Stimulated activated CD4-positive, alpha-beta T cell treated with anti-CD3 and anti-CD28 coated beads, Interleukin-4, amount 100 ng/mL, for 24 hours (primary cell): ENCODE measurements at regions not wholly inside any gene's neighbourhood (a gene's known extent, or its start where the extent isn't known, plus 50 kb on each side); places are given as distances from the start of the nearest gene placed in this dataset.
"Not testable (repeated sequence)": the region's sequence is repeated elsewhere in the genome, so short reads cannot be mapped to it uniquely, and the experiment has no call there.

ENCODE experiments used
- DNase-seq: peaks from one replicate; pipeline ENCODE4 v3.0.0-alpha.2; 2020

- no peak for DNase-seq
Measured at GRCh38 chr21:38614558-38614957, 116.3 kb upstream of the ERG start.

DNA sequence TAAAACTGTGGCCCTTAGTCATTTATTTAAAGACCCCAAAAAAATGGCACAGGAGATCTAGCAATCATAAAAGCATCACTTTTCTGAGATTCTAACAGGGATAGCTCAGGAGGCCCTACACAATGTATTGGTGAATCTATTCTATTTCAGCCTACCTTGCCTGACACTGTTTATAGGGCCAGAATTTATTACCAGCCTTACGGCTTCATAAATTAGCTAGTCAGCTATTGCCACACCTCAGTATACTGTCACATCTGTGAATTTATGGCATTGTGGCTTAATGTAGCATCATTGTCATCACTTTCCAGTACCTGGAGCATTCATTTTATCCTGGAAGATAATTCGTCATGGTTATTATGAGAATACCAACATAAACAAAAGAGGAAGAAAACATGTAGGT is 121.2 kb upstream of the ERG start:
- no peak for DNase-seq

DNA sequence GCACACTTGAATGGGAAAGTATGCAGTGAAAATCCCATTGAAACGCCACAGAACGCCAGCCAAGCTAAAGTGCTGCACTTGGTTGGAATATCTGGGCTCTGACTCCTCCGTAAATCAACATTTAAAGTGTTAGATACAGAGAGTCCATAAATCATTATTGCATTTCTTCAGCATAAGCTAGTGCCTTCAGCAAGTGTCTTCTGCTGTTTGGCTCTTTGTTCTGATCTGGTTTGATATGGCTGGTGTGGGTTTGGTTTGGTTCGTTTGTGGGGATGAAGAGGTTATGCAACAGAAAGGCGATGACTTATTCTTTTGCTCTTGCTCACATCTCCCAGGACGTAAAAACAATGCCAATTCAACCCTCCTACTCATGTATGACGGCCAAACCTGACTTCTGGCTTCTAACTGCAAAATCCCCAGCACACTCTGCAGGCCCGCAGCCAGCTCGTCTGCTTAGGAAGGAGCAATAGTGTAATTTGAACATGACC is 121.8 kb upstream of the ERG start:
- DNase-seq = no peak

- no peak for DNase-seq
Measured at GRCh38 chr21:38621132-38621531, 122.9 kb upstream of the ERG start.

GRCh38 chr21:38622081-38622826 is 124.0 kb upstream of the ERG start:
- no peak for DNase-seq

DNA sequence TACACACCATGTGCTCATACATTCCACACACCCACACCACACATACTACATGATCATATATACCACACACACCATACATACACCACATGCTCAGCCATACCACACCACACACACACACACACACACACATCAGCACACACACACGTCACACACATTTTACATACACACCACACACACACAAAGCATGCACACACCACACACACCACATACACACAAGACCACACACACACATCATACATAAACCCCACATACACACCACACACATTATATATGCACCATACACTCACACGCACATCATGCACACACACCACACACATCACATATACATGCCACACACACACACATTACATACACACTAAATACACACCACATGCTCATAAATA is 124.5 kb upstream of the ERG start:
- DNase-seq = no peak

GRCh38 chr21:38623552-38623951 is 125.3 kb upstream of the ERG start:
- DNase-seq = no peak

DNA sequence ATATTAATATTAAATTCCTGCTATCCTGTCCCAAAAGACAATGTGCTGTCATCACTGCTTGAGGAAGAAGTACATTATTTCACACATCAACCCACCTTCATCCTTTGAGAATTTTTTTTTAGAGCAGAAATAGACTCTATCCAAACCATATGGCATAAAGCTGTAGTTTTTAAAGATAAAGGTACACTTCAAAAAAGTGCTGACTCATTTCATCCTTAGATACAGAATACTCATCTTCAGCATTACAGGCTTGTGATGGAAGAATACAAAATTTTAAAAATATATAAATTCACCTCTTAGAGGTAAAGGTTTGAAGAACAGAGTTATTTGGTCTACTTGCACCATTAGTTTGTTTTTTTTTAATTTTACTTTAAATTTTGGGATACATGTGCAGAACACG is 126.7 kb upstream of the ERG start:
- DNase-seq = no peak

- DNase-seq = no peak
Measured at GRCh38 chr21:38626306-38626705, 128.0 kb upstream of the ERG start.

DNA sequence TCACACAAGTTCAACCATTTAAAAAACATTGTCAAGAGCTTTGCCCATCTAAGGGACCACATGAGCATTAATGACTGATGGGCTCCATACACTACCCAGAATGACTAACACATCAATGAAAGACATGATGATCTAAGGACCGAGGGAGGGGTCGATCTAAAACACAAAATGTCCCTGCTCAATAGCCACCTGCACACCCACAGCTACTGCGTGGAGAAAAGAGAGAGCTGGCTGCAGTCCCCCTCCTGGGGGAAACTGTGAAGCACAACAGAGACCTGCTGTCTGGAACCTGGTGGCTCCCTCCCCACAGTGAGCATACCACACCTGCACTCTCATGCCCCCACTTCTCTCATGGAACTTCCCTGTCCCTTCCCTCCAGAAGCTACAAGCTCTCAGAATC is 130.1 kb upstream of the ERG start:
- no peak for DNase-seq

GRCh38 chr21:38631206-38631605 is 132.9 kb upstream of the ERG start:
- no peak for DNase-seq

DNA sequence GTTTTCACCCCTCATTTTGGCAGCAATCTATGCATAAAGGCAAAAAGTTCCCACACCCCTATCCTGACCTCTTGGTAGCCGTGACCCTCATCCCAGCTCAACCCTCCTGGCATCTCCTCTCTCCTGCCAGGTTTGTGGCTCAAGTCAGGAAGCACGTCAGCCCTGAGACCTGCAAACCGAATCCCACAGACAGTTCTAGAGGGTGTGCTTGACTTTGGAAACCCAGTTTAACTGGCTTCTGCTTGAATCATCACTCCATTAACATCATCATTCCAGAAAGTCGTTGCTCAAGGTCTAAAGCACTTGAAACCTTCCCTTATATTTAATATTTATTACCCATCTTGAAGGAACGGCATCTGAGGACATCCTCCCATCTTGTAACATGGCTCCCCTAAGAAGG is 133.4 kb upstream of the ERG start:
- no peak for DNase-seq

DNA sequence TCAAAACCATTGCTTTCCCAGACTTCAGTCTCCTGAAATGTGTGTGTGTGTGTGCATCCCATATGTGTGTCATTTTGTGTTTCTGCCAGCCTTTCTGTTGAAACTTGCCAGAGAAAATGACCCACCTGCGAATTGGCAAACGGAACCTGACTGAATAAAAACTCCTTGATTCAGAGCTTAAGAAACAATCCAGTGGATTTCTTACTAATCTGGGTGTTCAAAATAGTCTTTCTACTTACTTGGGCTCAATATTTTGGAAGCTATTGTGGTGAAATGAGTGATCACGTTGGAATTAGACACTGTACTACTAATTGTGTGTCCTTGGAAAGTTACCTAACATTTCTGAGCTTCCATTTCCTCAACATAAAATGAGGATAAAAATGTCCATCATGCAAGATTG is 138.9 kb upstream of the ERG start:
- DNase-seq = no peak

DNA sequence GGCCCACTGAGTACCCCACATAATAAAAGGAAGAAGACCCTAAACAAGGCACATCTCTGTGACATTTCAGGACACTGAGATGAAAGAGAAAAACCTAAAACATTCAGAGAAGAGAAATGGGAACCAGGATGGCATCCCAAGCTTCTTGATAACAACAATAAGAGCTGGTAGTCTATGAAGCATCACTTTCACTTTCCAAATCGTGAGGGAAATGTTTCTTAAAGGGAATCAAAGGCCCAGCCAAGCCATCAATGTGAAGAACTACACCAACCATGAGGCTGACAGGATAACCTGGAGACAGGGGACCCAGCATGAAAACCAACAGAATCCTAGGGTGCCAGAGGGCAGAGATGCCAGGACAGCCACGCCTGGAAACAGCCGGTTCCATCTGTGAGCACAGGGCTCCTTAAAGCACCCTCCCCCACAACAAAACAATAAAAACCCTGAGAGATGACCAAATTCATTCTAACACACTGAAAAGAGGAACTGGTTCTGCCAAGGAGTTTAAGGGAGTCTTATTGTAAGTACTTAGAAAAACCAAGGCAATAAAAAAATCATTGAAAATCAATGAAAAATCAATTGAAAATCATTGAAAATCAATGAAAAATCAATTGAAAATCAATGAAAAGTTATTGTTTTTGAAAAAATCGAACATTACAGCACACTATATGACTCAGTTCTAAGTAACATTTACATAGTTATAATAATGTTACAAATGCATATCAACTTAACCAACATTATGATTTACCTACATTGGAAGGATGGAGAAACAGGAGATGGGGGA is 141.5 kb upstream of the ERG start:
- DNase-seq = no peak

- not testable (repeated sequence) for DNase-seq
Measured at GRCh38 chr21:38640355-38640742, 142.1 kb upstream of the ERG start.

DNA sequence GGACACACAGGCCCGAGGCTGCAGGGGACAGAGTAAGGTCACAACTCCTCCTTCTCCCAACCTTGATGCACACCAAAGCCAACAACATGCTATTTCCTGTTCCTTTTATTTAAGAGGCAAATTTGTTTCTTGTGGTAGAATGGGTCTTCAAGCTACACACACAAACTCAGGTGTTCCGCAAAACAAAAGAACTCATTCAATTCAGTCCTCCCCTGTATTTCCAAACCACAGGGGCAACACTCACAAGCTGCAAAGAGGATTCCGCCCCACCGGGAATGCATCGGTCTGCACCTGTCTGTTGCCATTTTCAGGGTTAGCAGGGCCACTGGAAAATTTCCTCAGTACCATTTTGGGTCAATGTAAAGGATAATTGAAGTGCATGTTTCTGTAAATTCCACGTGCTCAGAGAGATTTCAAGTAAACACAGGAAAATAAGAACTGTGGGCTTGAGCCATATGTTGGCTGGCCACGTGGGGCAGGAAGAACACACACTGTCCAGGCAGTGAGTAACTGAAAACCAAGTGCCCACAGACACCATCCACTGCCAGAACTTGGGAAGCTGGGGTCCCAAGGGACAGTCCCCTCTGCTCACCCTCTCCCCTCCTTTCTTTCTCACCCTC is 145.2 kb upstream of the ERG start:
- DNase-seq = no peak

DNA sequence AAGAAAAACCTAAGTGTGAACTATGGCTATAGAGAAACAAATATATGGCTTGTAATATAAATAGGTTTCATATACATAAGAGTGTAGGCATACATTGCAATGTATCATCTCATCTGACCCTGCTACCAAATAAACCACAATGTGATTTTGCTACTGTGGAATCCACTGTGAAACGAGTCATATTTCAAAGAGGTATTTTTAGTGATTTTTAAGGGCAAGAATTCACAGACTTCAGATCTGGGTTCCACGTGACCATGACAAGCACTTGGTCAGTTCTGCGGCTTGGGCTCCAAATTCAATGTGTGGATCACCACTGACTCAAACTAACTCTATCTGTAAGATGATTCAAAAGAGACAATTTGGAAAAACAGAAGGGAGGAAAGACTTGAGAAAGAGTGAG is 147.0 kb upstream of the ERG start:
- DNase-seq = no peak

DNA sequence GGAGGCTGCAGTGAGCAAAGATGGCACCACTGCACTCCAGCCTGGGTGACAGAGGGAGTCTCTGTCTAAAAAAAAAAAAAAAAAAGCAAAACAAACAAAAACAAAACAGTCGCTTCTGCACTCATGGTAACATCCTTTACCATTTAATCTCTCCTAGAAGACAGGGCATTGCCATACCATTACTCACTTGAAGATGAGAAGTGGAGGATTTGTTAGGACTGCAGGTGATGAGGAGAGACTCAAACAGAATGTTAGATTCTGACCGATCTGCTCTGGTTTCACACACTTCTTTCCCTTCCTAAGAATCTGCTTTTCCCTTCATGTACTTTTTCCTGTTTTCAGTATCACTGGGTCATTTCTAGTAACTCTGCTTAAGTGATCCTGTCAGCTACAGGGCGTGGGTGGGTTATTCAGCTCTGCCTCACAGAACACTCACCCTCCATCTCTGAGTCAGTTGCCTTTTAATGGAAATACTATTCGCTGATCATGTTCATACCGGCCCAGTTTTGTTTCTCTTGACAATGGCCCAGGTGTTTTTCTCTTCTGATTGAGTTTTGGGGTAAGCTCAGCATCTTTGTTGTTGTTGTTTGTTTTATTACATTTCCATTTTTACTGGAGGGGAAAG is 148.0 kb upstream of the ERG start:
- peak; percentile 28 for DNase-seq

DNA sequence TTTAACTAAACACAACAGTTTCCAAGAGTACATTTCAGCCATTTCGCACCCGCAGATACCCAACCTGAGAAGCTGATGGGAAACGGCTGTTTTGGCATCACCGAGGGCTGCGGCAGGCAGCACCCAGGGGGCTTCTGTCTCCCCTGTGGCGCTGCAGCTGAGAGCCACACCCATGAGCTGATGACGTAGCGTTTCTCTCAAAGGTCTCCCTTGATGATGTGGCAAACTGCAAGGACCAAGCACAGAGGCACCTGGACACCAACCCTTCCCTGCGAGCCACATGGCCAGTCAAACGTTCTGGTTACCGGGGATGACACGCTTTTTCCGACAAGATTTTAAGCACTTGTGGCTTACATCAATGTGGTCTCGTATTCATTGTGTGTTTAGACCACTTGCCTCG is 150.8 kb upstream of the ERG start:
- DNase-seq = no peak

DNA sequence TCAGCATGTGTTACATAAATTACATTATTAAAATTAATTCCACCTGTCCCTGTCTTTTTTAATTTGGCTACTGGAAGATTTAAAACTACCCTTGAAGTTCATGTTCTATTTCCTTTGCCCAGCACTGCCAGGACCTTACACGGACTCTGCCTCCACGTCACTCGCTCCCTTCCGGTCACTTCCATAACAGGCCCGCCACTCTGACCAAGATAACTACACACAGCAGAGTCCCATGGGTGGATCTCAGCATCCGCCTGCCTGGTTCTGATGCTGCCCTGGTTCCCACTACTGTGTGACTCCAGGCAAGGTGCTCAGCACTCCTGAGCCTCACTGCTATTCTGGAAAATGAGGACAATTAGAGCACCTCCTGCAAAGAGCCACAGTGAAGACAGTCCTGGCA is 153.3 kb upstream of the ERG start:
- DNase-seq = no peak

DNA sequence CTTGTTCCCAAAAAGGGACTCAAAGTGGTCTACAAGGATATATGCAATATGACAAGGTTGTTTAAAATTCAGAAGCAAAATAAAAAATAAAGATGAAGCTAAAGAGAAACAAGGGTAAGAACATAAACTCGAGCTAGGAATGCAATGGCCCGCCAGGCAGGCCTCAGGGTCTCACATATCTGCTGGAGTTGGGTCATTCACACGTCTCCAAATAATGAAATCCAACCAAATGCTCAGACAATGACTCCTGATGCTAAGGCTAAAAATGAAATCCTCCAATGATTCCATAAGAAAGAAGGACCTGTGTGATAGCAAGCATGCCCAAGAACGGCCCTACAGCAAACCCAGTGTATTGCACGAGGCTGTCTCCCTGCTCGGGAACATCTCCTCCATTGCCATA is 153.3 kb upstream of the ETS2 start:
- DNase-seq = no peak

GRCh38 chr21:38654580-38654979 is 151.1 kb upstream of the ETS2 start:
- DNase-seq = no peak

DNA sequence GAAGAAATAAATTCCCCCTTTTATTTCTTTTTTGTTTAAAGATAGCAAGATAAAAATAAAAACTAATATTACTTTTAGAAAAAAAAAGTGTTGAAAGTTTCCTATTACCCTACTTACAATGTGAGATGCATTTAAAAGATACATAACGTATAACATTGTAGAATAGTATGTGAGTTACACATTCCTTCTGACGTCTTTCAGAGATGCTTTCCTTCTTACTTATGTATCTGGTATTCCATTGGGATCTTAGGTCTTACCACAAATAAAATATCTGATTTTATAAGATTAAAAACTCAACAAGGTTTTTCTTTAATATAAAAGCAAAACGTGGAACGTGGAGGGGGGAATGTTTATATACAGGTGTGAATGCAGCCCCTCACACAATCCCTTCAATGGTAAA is 147.2 kb upstream of the ETS2 start:
- no peak for DNase-seq

DNA sequence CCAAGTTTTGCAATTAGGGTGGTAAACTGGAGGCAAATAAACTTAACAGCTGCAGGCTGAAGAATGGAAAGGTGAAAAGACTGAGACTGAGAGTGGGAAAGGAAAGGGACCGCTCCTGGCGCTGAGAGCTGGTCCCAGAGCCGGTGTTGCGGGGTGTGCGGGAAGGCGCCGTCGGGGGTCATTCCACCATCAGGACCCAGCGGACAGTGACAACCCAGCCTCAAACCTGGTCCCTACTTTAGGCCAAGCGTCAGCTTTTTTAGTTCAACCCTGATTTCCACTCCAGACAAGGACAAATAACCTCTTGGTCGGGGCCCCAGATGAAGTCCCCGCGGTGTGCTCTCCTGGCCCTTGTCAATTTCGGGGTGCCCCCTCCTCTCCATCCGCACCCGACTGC is 145.8 kb upstream of the ETS2 start:
- no peak for DNase-seq
